IMR-90 (cell line): ENCODE measurements at regions not wholly inside any gene's neighbourhood (a gene's known extent, or its start where the extent isn't known, plus 50 kb on each side); places are given as distances from the start of the nearest gene placed in this dataset.
"Not testable (repeated sequence)": the region's sequence is repeated elsewhere in the genome, so short reads cannot be mapped to it uniquely, and the experiment has no call there.

Source experiments
- BHLHE40 ChIP-seq: fragments of 150-350 bp; IDR thresholded peaks from 2 replicates; pipeline ENCODE4 v1.6.1; 2016; ENCODE audit warnings: mild to moderate bottlenecking, low read depth, low read length
- CHD1 ChIP-seq: IDR thresholded peaks from 2 replicates; pipeline ENCODE4 v1.6.1; 2012; ENCODE audit warnings: low read depth, low read length, improper control_type of control experiment
- FOS ChIP-seq: fragments of 150-350 bp; IDR thresholded peaks from 2 replicates; pipeline ENCODE4 v1.6.1; 2016; ENCODE audit warnings: low read depth, low read length
- MAFK ChIP-seq: IDR thresholded peaks from 2 replicates; pipeline ENCODE4 v1.6.1; 2012; ENCODE audit warnings: low read depth, low read length, improper control_type of control experiment
- MAZ ChIP-seq: IDR thresholded peaks from 2 replicates; pipeline ENCODE4 v1.6.1; 2012; ENCODE audit warnings: low read depth, mild to moderate bottlenecking, low read length, improper control_type of control experiment, moderate library complexity, borderline replicate concordance
- MXI1 ChIP-seq: IDR thresholded peaks from 2 replicates; pipeline ENCODE4 v1.6.1; 2012; ENCODE audit warnings: low read depth, mild to moderate bottlenecking, low read length, moderate library complexity, borderline replicate concordance
- POLR2A ChIP-seq: IDR thresholded peaks from 2 replicates; pipeline ENCODE4 v1.6.1; 2012; ENCODE audit warnings: mild to moderate bottlenecking, low read depth, low read length
- RAD21 ChIP-seq: IDR thresholded peaks from 2 replicates; pipeline ENCODE4 v1.6.1; 2012; ENCODE audit warnings: low read length, improper control_type of control experiment
- RCOR1 ChIP-seq: IDR thresholded peaks from 2 replicates; pipeline ENCODE4 v1.6.1; 2012; ENCODE audit warnings: mild to moderate bottlenecking, low read length, improper control_type of control experiment; ENCODE audit not compliant: insufficient replicate concordance
- RFX5 ChIP-seq: IDR thresholded peaks from 2 replicates; pipeline ENCODE4 v1.8.0; 2012; ENCODE audit warnings: low read depth, mild to moderate bottlenecking, low read length, moderate library complexity
- TF ChIP-seq, protein P1 (sequence below): conservative IDR thresholded peaks from 2 replicates; pipeline ENCODE4 v1.5.1; 2012; ENCODE audit warnings: mild to moderate bottlenecking, low read depth, low read length, improper control_type of control experiment
- TF ChIP-seq, protein P2 (sequence below): fragments of 150-350 bp; IDR thresholded peaks from 2 replicates; pipeline ENCODE4 v1.6.1; 2017; ENCODE audit warnings: mild to moderate bottlenecking, antibody characterized with exemption, low read length, low read depth
- TF ChIP-seq, protein P3 (sequence below): fragments of 150-350 bp; IDR thresholded peaks from 2 replicates; pipeline ENCODE4 v1.6.1; 2016; ENCODE audit warnings: low read depth, mild to moderate bottlenecking, low read length, moderate library complexity, borderline replicate concordance

DNA sequence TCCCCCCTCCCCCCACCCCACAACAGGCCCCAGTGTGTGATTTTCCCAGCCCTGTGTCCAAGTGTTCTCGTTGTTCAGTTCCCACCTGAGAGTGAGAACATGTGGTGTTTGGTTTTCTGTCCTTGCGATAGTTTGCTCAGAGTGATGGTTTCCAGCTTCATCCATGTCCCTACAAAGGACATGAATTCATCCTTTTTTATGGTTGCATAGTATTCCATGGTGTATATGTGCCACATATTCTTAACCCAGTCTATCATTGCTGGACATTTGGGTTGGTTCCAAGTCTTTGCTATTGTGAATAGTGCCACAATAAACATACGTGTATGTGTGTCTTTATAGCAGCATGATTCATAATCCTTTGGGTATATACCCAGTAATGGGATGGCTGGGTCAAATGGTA is 81.1 kb upstream of the ALX4 start:
- not testable (repeated sequence) for TF ChIP-seq MAFK, RCOR1, RFX5, CHD1, POLR2A, MXI1, MAZ, RAD21, FOS, BHLHE40
- TF ChIP-seq, protein P1, sequence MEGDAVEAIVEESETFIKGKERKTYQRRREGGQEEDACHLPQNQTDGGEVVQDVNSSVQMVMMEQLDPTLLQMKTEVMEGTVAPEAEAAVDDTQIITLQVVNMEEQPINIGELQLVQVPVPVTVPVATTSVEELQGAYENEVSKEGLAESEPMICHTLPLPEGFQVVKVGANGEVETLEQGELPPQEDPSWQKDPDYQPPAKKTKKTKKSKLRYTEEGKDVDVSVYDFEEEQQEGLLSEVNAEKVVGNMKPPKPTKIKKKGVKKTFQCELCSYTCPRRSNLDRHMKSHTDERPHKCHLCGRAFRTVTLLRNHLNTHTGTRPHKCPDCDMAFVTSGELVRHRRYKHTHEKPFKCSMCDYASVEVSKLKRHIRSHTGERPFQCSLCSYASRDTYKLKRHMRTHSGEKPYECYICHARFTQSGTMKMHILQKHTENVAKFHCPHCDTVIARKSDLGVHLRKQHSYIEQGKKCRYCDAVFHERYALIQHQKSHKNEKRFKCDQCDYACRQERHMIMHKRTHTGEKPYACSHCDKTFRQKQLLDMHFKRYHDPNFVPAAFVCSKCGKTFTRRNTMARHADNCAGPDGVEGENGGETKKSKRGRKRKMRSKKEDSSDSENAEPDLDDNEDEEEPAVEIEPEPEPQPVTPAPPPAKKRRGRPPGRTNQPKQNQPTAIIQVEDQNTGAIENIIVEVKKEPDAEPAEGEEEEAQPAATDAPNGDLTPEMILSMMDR = not testable (repeated sequence)
- TF ChIP-seq, protein P2, sequence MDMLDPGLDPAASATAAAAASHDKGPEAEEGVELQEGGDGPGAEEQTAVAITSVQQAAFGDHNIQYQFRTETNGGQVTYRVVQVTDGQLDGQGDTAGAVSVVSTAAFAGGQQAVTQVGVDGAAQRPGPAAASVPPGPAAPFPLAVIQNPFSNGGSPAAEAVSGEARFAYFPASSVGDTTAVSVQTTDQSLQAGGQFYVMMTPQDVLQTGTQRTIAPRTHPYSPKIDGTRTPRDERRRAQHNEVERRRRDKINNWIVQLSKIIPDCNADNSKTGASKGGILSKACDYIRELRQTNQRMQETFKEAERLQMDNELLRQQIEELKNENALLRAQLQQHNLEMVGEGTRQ = not testable (repeated sequence)
- TF ChIP-seq, protein P3, sequence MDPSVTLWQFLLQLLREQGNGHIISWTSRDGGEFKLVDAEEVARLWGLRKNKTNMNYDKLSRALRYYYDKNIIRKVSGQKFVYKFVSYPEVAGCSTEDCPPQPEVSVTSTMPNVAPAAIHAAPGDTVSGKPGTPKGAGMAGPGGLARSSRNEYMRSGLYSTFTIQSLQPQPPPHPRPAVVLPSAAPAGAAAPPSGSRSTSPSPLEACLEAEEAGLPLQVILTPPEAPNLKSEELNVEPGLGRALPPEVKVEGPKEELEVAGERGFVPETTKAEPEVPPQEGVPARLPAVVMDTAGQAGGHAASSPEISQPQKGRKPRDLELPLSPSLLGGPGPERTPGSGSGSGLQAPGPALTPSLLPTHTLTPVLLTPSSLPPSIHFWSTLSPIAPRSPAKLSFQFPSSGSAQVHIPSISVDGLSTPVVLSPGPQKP = not testable (repeated sequence)
